SIG-M5 treated with dmso at 0.1 percent for 504 hours (cell line): ENCODE measurements at regions not wholly inside any gene's neighbourhood (a gene's known extent, or its start where the extent isn't known, plus 50 kb on each side); places are given as distances from the start of the nearest gene placed in this dataset.
A peak's percentile ranks its signal among the peaks of the same experiment; 100 is the strongest.
"Not testable (repeated sequence)": the region's sequence is repeated elsewhere in the genome, so short reads cannot be mapped to it uniquely, and the experiment has no call there.

ENCODE experiments used
- DNase-seq: peaks from one replicate; lab custom pipeline; 2025; ENCODE audit not compliant: unreplicated experiment; lab: John Stamatoyannopoulos, UW

- DNase-seq = no peak
Observed at GRCh38 chr18:40235836-40236235, 1719.2 kb upstream of the PIK3C3 start.

- DNase-seq = no peak
Observed at GRCh38 chr18:40235323-40235722, 1719.7 kb upstream of the PIK3C3 start.

- no peak for DNase-seq
Observed at GRCh38 chr18:40233931-40234616, 1721.0 kb upstream of the PIK3C3 start.

GRCh38 chr18:40222776-40223175 is 1732.3 kb upstream of the PIK3C3 start:
- no peak for DNase-seq

GRCh38 chr18:40216856-40217255 is 1738.2 kb upstream of the PIK3C3 start:
- DNase-seq = no peak

- DNase-seq = no peak
Observed at GRCh38 chr18:40215979-40216378, 1739.1 kb upstream of the PIK3C3 start.

- DNase-seq = no peak
Observed at GRCh38 chr18:40210696-40211095, 1744.3 kb upstream of the PIK3C3 start.

- no peak for DNase-seq
Observed at GRCh38 chr18:40208958-40209357, 1746.1 kb upstream of the PIK3C3 start.

- DNase-seq = no peak
Observed at GRCh38 chr18:40197711-40198110, 1757.3 kb upstream of the PIK3C3 start.

- DNase-seq = no peak
Observed at GRCh38 chr18:40186677-40187076, 1768.4 kb upstream of the PIK3C3 start.

- no peak for DNase-seq
Observed at GRCh38 chr18:40179729-40180461, 1775.1 kb upstream of the PIK3C3 start.

GRCh38 chr18:40168026-40168425 is 1787.0 kb upstream of the PIK3C3 start:
- no peak for DNase-seq

GRCh38 chr18:40163254-40163653 is 1791.8 kb upstream of the PIK3C3 start:
- DNase-seq = no peak

- no peak for DNase-seq
Observed at GRCh38 chr18:40160361-40160760, 1794.7 kb upstream of the PIK3C3 start.

GRCh38 chr18:40159141-40160017 is 1795.7 kb upstream of the PIK3C3 start:
- DNase-seq = peak; percentile 23

- no peak for DNase-seq
Observed at GRCh38 chr18:40157120-40157519, 1797.9 kb upstream of the PIK3C3 start.

GRCh38 chr18:40152859-40153258 is 1802.2 kb upstream of the PIK3C3 start:
- DNase-seq = no peak

GRCh38 chr18:40148960-40149359 is 1806.1 kb upstream of the PIK3C3 start:
- DNase-seq = no peak

GRCh38 chr18:40133253-40133652 is 1821.8 kb upstream of the PIK3C3 start:
- no peak for DNase-seq

GRCh38 chr18:40132438-40132837 is 1822.6 kb upstream of the PIK3C3 start:
- DNase-seq = not testable (repeated sequence)

- no peak for DNase-seq
Observed at GRCh38 chr18:40124107-40124506, 1830.9 kb upstream of the PIK3C3 start.
